Fibroblast of lung (primary cell): ENCODE measurements at regions not wholly inside any gene's neighbourhood (a gene's known extent, or its start where the extent isn't known, plus 50 kb on each side); places are given as distances from the start of the nearest gene placed in this dataset.
"Not testable (repeated sequence)": the region's sequence is repeated elsewhere in the genome, so short reads cannot be mapped to it uniquely, and the experiment has no call there.

Experiments
- DNase-seq, 2 donors: peaks; one replicate each; pipeline versions ENCODE4 v3.0.0 to v3.0.0-alpha.2; 2010; ENCODE audit warnings: low read depth in 2 of 2
- H2AFZ ChIP-seq: 2 replicates; pipeline ENCODE4 v1.5.1; 2012; ENCODE audit warnings: low read length, control low read depth, inconsistent platforms
- H3K27ac ChIP-seq: 2 replicates; pipeline ENCODE4 v1.5.1; 2011; ENCODE audit warnings: low read length, control low read depth; ENCODE audit not compliant: insufficient read depth
- H3K27me3 ChIP-seq: 2 replicates; pipeline ENCODE4 v1.5.1; 2011; ENCODE audit warnings: mild to moderate bottlenecking, low read length; ENCODE audit not compliant: control insufficient read depth, insufficient read depth
- H3K36me3 ChIP-seq: 2 replicates; pipeline ENCODE4 v1.5.1; 2011; ENCODE audit warnings: low read length; ENCODE audit not compliant: control insufficient read depth, insufficient read depth
- H3K4me1 ChIP-seq: 2 replicates; pipeline ENCODE4 v1.5.1; 2011; ENCODE audit warnings: low read length; ENCODE audit not compliant: control insufficient read depth, insufficient read depth; ENCODE audit errors: extremely low read depth
- H3K4me2 ChIP-seq: 2 replicates; pipeline ENCODE4 v1.5.1; 2011; ENCODE audit warnings: low read length, control low read depth; ENCODE audit not compliant: insufficient read depth; ENCODE audit errors: extremely low read depth
- H3K4me3 ChIP-seq, 4 experiments: fragments of 200-600 bp in 1 of 4; sonication (generic) in 1 of 4; replicated peaks in 1 of 4; 2 replicates each; pipeline ENCODE4 v1.5.1; 2011 to 2016; ENCODE audit warnings: low read length in 4 of 4, low read depth in 3 of 4, mild to moderate bottlenecking in 3 of 4, control low read depth in 2 of 4, inconsistent platforms in 1 of 4, mixed read lengths in 1 of 4; ENCODE audit not compliant: insufficient read depth in 1 of 4; ENCODE audit errors: control extremely low read depth in 1 of 4
- H3K79me2 ChIP-seq: 2 replicates; pipeline ENCODE4 v1.5.1; 2012; ENCODE audit warnings: mild to moderate bottlenecking, low read length, inconsistent platforms; ENCODE audit not compliant: control insufficient read depth, insufficient read depth
- H3K9ac ChIP-seq: 2 replicates; pipeline ENCODE4 v1.5.1; 2011; ENCODE audit warnings: mild to moderate bottlenecking, low read length, control low read depth; ENCODE audit not compliant: insufficient read depth
- H3K9me3 ChIP-seq: 2 replicates; pipeline ENCODE4 v1.5.1; 2012; ENCODE audit warnings: low read depth, low read length; ENCODE audit not compliant: control insufficient read depth, insufficient read depth
- H4K20me1 ChIP-seq: 2 replicates; pipeline ENCODE4 v1.5.1; 2011; ENCODE audit warnings: low read length; ENCODE audit not compliant: control insufficient read depth, insufficient read depth; ENCODE audit errors: extremely low read depth
- CTCF ChIP-seq, 2 donors: IDR thresholded peaks in 1 of 2; conservative IDR thresholded peaks in 1 of 2; 1 replicate in 1 of 2; 2 replicates in 1 of 2; pipeline ENCODE4 v1.5.1; 2011 to 2012; ENCODE audit warnings: low read length in 2 of 2, control low read depth in 1 of 2, inconsistent platforms in 1 of 2, low read depth in 1 of 2, mild to moderate bottlenecking in 1 of 2
- EZH2 ChIP-seq: IDR thresholded peaks from 2 replicates; pipeline ENCODE4 v1.5.1; 2012; ENCODE audit warnings: low read length, control low read depth, mild to moderate bottlenecking; ENCODE audit errors: missing control alignments

GRCh38 chr15:26224266-26224665 lies 361.1 kb upstream of the ATP10A start:
- no peak overlapping the region for H3K4me2 ChIP-seq
- H3K9ac ChIP-seq: no peak overlapping the region
- H4K20me1 ChIP-seq: no peaks in the 10 kb centered on the region
- H3K4me3 ChIP-seq: no peak overlapping the region
- no peak overlapping the region for H3K27ac ChIP-seq
- no peaks in the 10 kb centered on the region for H3K27me3 ChIP-seq
- no peaks in the 10 kb centered on the region for H3K79me2 ChIP-seq
- H2AFZ ChIP-seq: no peak overlapping the region
- H3K36me3 ChIP-seq: no peaks in the 10 kb centered on the region
- no peaks in the 10 kb centered on the region for H3K4me1 ChIP-seq
- DNase-seq: no peak
- TF ChIP-seq CTCF (conservative IDR thresholded peaks at IDR 0.05 in 1 of 2, IDR thresholded peaks at IDR 0.05 in 1 of 2; ENCODE audit: low read depth in 1 of 2, low read length in 2 of 2): no peak
- TF ChIP-seq EZH2: no peak
- no peaks in the 10 kb centered on the region for H3K9me3 ChIP-seq

GRCh38 chr15:26223720-26224119 lies 360.6 kb upstream of the ATP10A start:
- no peak for DNase-seq
- Histone ChIP-seq H4K20me1 (no peaks in the 10 kb centered on the region), H3K9me3 (no peaks in the 10 kb centered on the region), H3K4me1 (no peaks in the 10 kb centered on the region), H3K4me2 (no peak overlapping the region), H2AFZ (no peak overlapping the region), H3K9ac (no peak overlapping the region), H3K27me3 (no peaks in the 10 kb centered on the region), H3K27ac (no peak overlapping the region), H3K36me3 (no peaks in the 10 kb centered on the region), H3K79me2 (no peaks in the 10 kb centered on the region), H3K4me3 (no peak overlapping the region)
- TF ChIP-seq EZH2 (no peak), CTCF (conservative IDR thresholded peaks at IDR 0.05 in 1 of 2, IDR thresholded peaks at IDR 0.05 in 1 of 2; ENCODE audit: low read depth in 1 of 2, low read length in 2 of 2) (no peak)

- Histone ChIP-seq H3K4me1 (no peaks in the 10 kb centered on the region), H2AFZ (no peak overlapping the region), H3K9me3 (no peaks in the 10 kb centered on the region), H3K9ac (no peak overlapping the region), H3K27ac (no peak overlapping the region), H3K27me3 (no peaks in the 10 kb centered on the region), H3K36me3 (no peaks in the 10 kb centered on the region), H4K20me1 (no peaks in the 10 kb centered on the region), H3K4me2 (no peak overlapping the region), H3K79me2 (no peaks in the 10 kb centered on the region), H3K4me3 (no peak overlapping the region)
- no peak for DNase-seq
- no peak for TF ChIP-seq CTCF (conservative IDR thresholded peaks at IDR 0.05 in 1 of 2, IDR thresholded peaks at IDR 0.05 in 1 of 2; ENCODE audit: low read depth in 1 of 2, low read length in 2 of 2)
- TF ChIP-seq EZH2: no peak
These were observed 359.7 kb upstream of the ATP10A start for GRCh38 chr15:26222781-26223180.

GRCh38 chr15:26217043-26217442 lies 353.9 kb upstream of the ATP10A start:
- H3K27ac ChIP-seq, H4K20me1 ChIP-seq, H3K4me2 ChIP-seq, H3K4me1 ChIP-seq, H3K9ac ChIP-seq, H3K79me2 ChIP-seq, H2AFZ ChIP-seq, H3K27me3 ChIP-seq, DNase-seq, H3K36me3 ChIP-seq, H3K4me3 ChIP-seq, H3K9me3 ChIP-seq: not testable (repeated sequence)
